Body of pancreas (tissue), 4 donors: ENCODE measurements at regions not wholly inside any gene's neighbourhood (a gene's known extent, or its start where the extent isn't known, plus 50 kb on each side); places are given as distances from the start of the nearest gene placed in this dataset.

ENCODE experiments used
- POLR2A ChIP-seq, 3 donors: fragments of 450-650 bp; IDR thresholded peaks; one replicate each; pipeline ENCODE4 v1.6.1; 2016; ENCODE audit warnings: antibody characterized with exemption in 3 of 3, mild to moderate bottlenecking in 2 of 3
- TF ChIP-seq, protein P1 (sequence below), 7 experiments: fragments of 450-650 bp in 4 of 7; fragments of 200-600 bp in 3 of 7; sonication (generic) in 3 of 7; IDR thresholded peaks; one replicate each; pipeline ENCODE4 v1.5.1; 2016 to 2019; ENCODE audit warnings: antibody characterized with exemption in 7 of 7

GRCh38 chr7:125084196-125084595, 154.6 kb upstream of the POT1 start:
- TF ChIP-seq, protein P1, sequence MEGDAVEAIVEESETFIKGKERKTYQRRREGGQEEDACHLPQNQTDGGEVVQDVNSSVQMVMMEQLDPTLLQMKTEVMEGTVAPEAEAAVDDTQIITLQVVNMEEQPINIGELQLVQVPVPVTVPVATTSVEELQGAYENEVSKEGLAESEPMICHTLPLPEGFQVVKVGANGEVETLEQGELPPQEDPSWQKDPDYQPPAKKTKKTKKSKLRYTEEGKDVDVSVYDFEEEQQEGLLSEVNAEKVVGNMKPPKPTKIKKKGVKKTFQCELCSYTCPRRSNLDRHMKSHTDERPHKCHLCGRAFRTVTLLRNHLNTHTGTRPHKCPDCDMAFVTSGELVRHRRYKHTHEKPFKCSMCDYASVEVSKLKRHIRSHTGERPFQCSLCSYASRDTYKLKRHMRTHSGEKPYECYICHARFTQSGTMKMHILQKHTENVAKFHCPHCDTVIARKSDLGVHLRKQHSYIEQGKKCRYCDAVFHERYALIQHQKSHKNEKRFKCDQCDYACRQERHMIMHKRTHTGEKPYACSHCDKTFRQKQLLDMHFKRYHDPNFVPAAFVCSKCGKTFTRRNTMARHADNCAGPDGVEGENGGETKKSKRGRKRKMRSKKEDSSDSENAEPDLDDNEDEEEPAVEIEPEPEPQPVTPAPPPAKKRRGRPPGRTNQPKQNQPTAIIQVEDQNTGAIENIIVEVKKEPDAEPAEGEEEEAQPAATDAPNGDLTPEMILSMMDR (IDR thresholded peaks at IDR 0.05), result no peak
- no peak for TF ChIP-seq POLR2A (IDR thresholded peaks at IDR 0.05)
